GM18520 (cell line): ENCODE measurements at regions not wholly inside any gene's neighbourhood (a gene's known extent, or its start where the extent isn't known, plus 50 kb on each side); places are given as distances from the start of the nearest gene placed in this dataset.

ENCODE experiments used
- ATAC-seq: cut with Tn5 transposase; IDR thresholded peaks from one replicate; pipeline ENCODE4 v1.9.1; 2021; ENCODE audit not compliant: unreplicated experiment

- ATAC-seq = no peak
These were observed 50.8 kb upstream of the SLC39A10 start for GRCh38 chr2:195606179-195606578.

- no peak for ATAC-seq
These were observed 52.3 kb upstream of the SLC39A10 start for GRCh38 chr2:195604706-195605105.

- no peak for ATAC-seq
These were observed 53.0 kb upstream of the SLC39A10 start for GRCh38 chr2:195603998-195604397.

- ATAC-seq = no peak
These were observed 53.6 kb upstream of the SLC39A10 start for GRCh38 chr2:195603408-195603807.

- ATAC-seq = no peak
These were observed 54.3 kb upstream of the SLC39A10 start for GRCh38 chr2:195602687-195603086.

GRCh38 chr2:195601361-195601760 is 55.7 kb upstream of the SLC39A10 start:
- no peak for ATAC-seq

- ATAC-seq = no peak
These were observed 56.2 kb upstream of the SLC39A10 start for GRCh38 chr2:195600778-195601177.

- ATAC-seq = no peak
These were observed 60.2 kb upstream of the SLC39A10 start for GRCh38 chr2:195596840-195597239.

GRCh38 chr2:195595825-195596224 is 61.2 kb upstream of the SLC39A10 start:
- no peak for ATAC-seq

- ATAC-seq = no peak
These were observed 61.9 kb upstream of the SLC39A10 start for GRCh38 chr2:195594919-195595694.

- peak; percentile 63 for ATAC-seq
These were observed 62.8 kb upstream of the SLC39A10 start for GRCh38 chr2:195594248-195594647.

GRCh38 chr2:195592105-195592504 is 64.9 kb upstream of the SLC39A10 start:
- ATAC-seq = no peak

GRCh38 chr2:195590861-195591205 is 66.2 kb upstream of the SLC39A10 start:
- ATAC-seq = no peak

- ATAC-seq = no peak
These were observed 66.7 kb upstream of the SLC39A10 start for GRCh38 chr2:195590199-195590860.

- no peak for ATAC-seq
These were observed 69.1 kb upstream of the SLC39A10 start for GRCh38 chr2:195587966-195588365.

GRCh38 chr2:195586062-195586714 is 70.8 kb upstream of the SLC39A10 start:
- no peak for ATAC-seq

- ATAC-seq = no peak
These were observed 74.8 kb upstream of the SLC39A10 start for GRCh38 chr2:195582188-195582587.

- no peak for ATAC-seq
These were observed 77.1 kb upstream of the SLC39A10 start for GRCh38 chr2:195579776-195580555.

GRCh38 chr2:195575879-195576401 is 81.1 kb upstream of the SLC39A10 start:
- ATAC-seq = peak; percentile 68

GRCh38 chr2:195575016-195575415 is 82.0 kb upstream of the SLC39A10 start:
- ATAC-seq = no peak

- ATAC-seq = no peak
These were observed 82.7 kb upstream of the SLC39A10 start for GRCh38 chr2:195574312-195574711.
